HG03064 (cell line): ENCODE measurements at regions not wholly inside any gene's neighbourhood (a gene's known extent, or its start where the extent isn't known, plus 50 kb on each side); places are given as distances from the start of the nearest gene placed in this dataset.
A peak's percentile ranks its signal among the peaks of the same experiment; 100 is the strongest.

ENCODE experiments used
- ATAC-seq: cut with Tn5 transposase; IDR thresholded peaks from one replicate; pipeline ENCODE4 v1.9.1; 2021; ENCODE audit warnings: low read depth; ENCODE audit not compliant: unreplicated experiment

DNA sequence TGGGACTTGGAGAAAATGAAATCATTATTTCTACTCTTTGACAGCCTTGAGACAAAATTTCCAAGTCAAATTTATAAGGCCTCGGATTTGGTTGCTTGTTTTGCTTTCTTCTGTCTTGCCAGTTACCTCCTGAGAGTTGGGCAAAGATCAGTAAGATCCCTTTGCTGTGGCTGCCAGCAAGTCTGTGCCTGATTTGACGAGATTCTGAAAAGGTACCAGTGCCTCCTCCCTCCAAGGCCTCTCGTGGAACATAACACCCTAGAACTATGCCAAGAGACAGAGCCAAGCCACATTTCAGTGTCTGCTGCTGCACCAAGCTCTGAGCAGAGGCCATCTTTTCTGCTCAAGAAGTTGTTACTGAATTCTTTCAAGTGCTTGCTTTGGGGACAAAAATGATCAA, 61.0 kb downstream of the GTPBP8 start:
- ATAC-seq: no peak

DNA sequence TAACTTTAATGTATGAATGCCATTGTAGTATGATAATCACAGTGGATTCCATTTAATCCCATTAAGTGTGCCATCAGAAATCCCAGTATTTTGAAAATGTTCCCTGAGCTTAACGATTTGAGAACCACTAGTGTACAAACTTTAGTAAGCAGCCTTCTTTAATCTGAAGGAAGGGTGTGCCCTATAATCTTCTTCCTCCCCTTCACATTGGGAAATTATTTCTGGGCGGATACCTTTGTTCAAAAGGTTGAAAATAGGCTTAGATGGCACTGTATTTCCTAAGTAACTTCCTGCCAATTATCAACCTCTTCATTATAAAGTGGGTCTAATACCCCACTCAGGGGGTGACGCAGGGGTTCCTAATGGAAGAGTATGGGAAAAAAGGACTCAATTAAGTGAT, 62.4 kb downstream of the GTPBP8 start:
- no peak for ATAC-seq

DNA sequence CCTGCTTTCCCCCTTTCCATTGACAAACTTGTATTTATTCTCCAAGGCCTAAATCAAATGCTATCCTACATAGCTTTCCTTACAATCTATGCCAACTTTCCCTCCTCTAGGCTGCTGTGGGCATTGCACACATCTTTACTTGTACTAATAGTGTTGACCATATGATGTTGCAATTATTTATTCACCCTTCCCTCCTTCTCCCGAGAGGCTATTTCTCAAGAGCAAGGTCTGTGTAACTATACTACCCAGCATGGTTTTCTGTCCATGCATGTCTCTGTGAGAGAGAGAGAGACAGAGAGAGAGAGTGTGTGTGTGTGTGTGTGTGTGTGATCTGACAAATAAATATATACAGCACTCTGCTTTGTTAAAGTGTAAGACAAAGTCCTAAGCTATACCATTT, 63.8 kb downstream of the GTPBP8 start:
- no peak for ATAC-seq

DNA sequence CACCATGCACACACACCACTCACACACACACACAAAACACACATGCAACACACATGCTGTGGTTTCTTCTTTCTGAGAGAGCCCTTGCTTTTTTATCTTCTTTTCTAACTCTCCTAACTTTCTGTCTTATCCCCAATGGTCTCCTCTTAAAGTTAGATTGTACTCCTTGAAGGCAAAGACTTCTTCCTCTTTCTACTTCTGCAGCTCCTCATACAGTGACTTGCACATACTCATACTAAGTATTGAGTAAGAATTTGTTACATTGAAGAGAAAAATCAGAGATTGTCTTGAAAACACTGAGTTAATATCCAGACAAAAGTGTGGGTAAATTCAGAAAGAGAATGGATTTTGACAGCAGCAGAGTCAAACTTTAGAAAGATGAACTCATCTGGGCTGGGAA, 64.4 kb downstream of the GTPBP8 start:
- no peak for ATAC-seq

DNA sequence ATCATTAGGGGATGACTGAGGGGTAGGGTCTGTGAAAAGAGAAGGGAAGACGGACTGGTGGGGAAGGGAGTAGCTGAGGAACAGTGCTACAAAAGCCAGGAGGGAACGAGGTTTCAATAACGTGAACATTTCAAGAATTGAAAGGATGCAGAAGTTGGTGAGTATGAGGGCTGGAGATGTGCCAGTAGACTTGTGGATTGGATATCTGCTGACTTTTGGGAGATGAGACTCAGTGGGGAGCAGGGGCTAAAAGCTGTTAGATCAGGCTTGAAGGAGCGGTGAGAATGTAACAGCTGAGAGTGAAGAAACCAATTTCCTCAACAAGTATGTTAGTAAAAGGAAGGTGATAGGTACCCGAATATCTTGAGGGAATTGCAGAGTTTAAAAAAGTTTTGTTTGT, 65.2 kb downstream of the GTPBP8 start:
- ATAC-seq: no peak

DNA sequence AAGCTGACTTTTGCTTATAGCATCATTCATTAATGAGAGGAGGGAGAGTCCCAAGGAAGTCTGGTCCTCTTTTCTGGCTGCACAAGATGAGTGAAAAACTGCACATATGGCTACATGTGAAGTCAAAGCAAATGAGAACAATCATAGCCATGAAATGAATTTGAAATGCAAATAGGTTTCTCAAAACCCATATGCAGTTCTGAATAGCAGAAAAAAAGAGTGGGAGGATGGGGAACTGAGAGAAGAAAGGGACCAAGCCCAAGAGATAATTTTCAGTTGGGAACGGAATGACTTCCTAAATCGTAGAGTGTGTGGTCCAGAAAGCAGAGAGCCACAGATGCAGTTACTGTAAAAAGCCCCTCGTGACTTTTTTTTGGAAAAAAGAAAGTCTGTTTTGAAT, 66.3 kb downstream of the GTPBP8 start:
- ATAC-seq: peak; percentile 83

DNA sequence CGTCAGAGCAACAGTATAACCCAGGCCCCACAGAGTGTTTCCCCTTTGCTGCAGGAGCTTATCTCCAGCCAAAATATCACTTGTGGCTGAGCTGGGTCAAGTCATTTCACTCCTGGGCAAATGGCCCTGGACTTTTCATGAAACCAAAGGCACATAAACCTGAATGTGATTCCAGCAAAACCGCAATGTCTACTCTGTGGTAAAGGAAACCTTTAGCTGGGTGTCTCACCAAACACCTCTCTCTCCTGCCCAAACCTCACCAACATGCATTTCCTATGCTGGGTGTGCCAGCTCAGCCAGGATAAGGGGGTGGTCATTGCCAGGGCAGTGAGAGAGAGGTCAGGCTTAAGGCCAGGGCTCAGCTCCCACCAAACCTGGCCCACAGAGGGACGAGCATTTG, 67.4 kb downstream of the GTPBP8 start:
- ATAC-seq: no peak

DNA sequence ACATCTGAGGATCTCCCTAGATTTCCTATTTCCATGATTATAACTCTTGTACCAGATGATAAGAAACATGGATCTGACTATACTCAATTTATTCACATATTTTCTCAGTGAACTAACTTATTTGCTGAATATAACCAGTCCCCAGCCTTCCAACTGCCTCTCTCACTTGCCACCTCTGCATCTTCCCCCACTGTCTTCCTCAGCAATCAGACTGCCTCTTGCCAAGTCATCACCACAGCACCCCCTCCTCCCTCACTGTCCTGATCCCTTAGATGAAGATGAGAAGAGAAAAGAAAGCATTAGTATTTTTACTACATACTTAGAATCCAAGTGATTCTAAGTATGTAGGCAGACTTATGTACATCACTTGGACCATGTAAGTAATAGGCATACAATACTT, 71.9 kb downstream of the GTPBP8 start:
- no peak for ATAC-seq

DNA sequence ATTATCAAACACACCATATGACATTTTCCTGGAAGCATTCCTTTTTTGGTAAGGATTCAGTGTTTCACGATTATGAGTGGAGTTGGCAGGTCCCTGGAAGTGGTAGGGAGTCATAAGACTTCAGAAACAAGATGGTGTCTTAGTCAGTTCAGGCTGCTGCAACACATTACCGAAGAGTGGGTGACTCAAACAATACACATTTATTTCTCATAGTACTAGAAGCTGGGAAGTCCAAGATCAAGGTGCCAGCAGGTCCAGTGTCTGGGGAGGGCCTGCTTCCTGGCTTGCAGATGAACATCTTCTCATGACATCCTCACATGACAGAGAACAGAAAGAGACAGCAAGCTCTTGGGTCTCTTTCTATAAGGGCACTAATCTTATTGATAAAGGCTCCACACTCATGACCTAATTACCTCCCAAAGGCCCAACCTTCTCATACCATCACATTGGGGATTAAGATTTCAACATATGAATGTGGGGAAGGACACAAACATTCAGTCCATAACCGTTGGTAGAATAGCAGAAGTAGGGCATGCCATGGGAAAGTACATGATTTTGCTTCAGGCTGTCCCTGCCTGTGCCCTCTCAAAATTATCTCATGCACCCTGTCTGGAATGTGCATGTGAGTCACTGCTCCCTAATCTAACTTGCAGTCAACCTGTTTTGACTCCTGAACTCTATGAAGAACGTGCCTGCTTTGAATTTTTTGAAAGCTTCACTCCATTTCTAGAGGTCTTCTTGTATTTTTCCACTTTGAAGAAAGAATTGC, 72.5 kb downstream of the GTPBP8 start:
- no peak for ATAC-seq

DNA sequence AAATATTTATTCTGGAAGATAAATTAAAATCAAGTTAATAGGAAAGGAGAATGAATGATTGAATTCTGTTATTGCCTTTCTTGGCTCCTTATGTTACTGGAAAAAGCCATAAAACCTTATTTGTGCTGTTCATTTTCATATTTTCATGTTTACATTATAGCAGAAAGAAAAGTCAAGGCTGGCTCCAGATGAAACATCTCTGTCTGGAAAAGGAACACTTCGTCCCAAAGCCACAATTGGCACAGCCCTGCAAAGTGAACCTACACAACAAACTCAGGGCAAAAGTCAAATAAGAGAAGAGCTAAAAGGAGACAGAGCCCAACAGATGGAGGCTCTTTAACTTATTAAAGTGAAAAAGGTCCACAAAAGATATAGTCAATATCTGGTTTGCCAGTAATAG, 73.4 kb downstream of the GTPBP8 start:
- no peak for ATAC-seq

DNA sequence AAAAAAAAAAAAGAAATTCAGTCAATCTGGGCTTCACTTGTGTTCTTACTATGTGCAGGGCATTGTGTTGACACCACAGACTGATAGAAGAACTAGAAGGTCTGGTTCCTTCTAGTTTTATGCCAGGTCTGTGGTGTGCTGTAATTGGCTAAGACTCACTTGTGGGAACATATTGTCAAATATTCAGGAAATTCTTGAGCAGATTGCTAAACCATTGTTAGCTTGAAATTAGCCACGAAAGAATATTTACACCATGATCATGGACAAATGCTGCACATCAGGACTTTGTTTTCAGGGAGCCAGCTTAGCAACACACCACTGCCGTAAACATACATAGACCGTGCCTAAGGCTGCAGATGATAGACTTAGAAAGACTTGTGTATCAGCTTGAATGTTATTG, 74.6 kb downstream of the GTPBP8 start:
- ATAC-seq: no peak

DNA sequence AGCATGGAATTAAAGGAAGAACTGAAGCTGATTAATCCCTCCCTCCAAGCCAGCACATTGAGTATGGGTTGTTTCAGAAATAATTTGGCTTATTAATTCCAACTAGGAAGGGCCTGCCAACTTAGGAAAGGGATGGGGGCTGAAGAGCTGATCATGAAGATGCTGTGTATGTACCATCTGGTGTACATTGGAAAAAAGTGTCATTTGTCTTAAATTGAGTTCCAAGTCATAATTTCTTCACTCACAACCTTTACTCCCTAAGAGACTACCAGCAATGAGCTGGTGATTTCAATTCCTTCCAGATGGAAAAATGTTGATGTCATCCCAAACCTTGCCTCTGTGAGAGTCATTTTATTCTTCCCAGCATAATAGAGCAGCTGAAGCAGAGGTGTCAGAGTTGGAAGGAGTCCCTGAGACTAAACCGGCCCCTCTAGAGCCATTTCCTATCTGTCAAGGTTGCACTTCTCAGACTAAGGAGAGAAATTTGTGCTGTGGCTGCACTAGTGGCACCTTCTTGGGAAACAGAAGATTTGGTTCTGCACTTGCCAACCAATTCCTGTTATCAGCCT, 79.4 kb downstream of the GTPBP8 start:
- ATAC-seq: no peak

DNA sequence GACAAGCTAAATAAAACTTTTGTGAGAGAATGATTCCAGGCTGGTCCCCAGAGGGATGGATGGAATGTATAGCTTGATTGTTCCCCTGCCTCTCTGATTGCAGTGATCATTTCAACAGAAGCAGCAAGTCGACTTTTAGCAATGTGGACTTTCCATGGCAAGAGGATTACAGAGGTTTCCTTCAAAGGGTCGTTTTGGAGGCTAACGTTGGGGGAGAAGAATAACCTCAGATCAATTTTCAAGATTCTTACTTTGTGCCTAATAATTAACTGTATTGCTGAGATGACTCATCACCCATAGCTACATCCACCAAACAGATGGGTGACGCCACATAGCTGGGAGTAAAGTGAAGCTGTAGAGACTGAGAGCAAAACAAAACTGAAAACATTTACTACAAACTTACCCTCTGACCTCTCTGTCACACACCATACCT, 79.9 kb downstream of the GTPBP8 start:
- peak; percentile 97 for ATAC-seq

DNA sequence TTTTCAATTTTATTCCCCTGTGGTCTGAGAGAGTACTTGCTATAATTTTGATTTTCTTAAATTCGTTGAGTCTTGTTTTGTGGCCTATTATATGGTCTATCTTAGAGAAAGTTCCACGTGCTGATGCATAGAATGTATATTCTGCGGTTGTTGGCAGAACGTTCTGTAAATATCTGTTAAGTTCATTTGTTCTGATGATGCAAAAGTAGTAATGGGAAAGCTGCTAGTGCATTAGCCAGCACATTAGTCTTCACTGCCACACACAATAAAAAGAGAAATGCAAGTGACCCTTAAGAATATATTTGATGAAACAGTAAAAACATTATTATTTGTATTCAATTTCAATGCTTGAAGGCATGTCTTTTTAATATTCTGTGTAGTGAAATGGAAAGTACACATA, 84.8 kb downstream of the GTPBP8 start:
- no peak for ATAC-seq

DNA sequence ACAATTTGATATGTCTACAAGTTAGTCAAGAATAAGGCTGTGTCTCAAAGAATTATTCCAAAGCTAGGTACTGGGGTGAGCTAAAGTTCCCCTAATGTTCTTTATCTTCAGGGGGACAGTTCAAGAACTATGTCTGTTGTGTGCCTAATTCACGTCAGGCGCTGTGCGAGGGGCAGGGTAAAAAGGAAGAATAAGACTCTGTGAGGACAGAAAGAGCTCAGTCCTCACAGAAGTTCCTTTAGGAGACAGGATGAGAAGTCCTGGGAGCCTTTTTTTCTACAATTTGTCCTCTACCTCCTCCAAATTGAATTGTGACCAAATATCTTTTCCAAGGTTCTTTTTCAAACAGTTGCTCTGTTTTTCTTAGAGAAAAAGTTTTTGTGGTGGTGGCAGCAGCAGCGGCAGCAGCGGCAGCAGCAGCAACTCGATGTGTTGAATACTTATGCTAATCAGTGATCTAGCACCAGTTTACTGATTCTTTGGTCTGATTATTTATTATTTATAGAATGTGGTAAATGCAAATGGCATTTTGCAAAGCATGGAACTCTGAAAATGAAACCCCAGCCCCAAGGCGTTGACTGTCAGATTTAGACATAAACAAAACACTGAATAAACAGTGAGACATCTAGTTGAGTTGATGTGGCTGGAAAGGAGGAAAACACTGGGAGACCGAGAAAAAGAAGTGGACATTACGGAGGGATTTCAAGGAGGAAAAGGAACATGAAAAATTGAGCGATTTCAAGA, 88.6 kb downstream of the GTPBP8 start:
- ATAC-seq: peak; percentile 60

DNA sequence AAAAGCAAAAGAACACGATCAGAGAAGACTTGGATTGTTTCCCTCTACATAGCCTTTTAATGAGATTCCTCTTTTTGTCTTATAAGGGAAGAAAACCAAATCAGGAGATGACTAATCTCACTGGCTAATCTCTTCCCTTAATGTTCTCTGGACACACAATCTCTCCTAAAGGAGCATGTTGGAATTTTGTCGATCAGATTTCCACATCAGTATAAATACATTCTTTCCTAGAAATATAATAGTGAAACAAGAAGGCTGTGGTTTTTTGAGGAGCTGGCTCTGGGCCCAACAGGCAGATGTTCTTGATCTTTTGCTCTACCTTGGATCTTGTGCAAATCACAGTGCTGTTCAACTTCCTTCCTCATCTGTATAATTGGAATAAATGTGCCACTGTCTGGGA, 94.0 kb downstream of the GTPBP8 start:
- no peak for ATAC-seq

DNA sequence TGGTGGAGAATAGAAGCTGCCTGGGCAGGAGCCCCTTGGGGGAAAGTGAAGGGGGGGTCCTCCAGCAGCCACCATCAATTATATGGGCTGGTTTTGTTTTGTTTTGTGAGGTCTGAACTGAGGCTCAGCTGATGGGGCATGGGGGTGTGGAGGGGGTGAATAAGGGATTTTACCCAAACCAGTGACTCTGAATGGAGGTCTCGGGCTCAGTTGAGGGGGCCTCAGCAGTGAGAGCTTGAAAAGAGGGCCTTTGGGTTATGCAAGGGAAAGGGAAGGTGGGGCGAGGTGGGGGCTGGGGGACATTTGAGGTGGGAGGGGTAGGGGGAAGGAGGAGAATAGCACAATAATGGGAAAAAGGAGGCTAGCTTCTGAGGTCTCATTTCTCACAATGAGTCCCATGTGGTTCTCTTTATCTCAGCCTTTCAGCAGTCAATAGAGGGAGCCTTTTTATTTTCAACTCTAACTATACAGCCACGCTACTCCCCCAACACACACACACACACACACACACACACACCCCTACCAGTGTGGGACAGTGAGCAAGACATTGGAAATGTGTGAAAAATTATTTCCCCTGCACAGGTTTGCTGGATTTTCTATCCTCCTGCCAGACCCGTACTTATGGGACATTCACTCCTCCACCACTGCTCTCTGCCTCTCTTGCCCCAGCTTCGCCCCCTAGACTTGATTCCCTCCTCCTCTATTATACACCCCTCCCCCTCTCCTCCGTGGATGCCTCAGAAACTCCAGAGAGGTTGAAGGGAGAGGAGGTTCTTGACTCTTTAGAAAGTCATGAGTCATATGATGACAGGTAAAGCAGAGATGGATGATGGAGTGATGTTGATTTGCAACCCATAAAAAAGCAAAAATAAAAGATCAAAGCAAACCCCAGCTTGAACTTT, 96.0 kb downstream of the GTPBP8 start:
- ATAC-seq: no peak

DNA sequence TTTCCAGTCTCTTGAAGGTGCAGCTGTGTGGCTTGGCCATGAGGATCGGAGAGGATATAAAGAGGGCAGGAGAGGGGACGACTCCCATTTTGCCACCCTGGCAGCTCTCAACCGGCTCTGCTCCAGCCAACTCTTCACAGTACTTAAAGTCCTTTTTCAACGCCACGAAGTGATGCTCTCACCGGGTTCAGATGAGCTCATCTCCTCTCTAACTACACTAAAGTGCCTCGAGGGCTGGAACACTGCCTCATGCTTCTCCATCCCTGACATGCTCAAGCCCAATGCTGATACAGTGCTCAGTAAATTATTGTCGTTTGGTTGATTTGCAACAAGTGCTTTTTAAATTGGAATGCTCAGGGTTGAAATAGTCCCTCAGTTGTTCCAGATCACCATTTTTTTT, 97.8 kb downstream of the GTPBP8 start:
- ATAC-seq: no peak

DNA sequence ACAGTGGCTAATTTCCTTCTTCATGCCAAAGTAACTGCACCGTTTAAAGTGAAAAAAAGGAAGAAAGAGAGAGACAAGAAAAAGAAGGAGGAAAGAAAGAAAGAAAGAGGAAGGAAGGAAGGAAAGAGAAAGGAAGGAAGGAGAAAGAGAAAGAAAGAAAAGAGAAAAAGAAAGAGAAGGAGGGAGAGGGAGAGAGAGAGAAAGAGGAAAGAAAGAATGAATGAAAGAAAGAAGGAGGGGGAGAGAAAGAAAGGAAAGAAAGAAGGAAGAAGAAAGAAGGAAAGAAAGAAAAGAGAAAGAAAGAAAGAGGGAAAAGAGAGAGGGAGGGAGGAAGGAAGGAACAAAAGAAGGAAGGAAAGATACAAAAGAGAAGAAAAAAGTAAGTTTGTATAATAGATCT, 100.6 kb downstream of the GTPBP8 start:
- no peak for ATAC-seq

DNA sequence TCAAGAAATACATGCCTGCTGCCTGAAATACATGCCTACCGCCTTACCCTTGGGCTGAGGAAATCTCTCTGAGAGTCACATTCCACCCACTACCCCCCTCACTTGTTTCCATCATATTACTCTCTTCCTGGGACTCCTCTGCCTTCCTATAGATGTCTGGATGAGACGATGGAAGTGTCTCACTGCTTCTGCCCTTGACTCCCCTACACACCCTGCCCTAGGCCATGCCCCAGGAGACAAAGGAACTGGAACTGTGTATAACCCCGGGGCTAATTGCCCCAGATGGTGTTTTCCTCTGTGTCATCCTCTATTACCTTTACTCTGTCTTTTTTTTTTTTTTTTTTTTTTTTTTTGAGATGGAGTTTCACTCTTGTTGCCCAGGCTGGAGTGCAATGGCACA, 102.0 kb downstream of the GTPBP8 start:
- ATAC-seq: no peak
